SK-N-MC (cell line): ENCODE measurements at regions not wholly inside any gene's neighbourhood (a gene's known extent, or its start where the extent isn't known, plus 50 kb on each side); places are given as distances from the start of the nearest gene placed in this dataset.

Experiments
- EZH2 ChIP-seq: fragments of 200-600 bp; sonication (generic); IDR thresholded peaks from one replicate; pipeline ENCODE4 v1.6.1; 2017; ENCODE audit warnings: antibody characterized with exemption
- FOXP2 ChIP-seq: optimal IDR thresholded peaks from 2 replicates; pipeline ENCODE3; 2011; ENCODE audit warnings: mild to moderate bottlenecking, moderate library complexity; ENCODE audit not compliant: insufficient read depth; ENCODE audit errors: extremely low read length, control extremely low read depth
- POLR2AphosphoS5 ChIP-seq: IDR thresholded peaks from 2 replicates; pipeline ENCODE4 v1.6.1; 2012; ENCODE audit warnings: mild to moderate bottlenecking, low read depth, low read length, borderline replicate concordance

DNA sequence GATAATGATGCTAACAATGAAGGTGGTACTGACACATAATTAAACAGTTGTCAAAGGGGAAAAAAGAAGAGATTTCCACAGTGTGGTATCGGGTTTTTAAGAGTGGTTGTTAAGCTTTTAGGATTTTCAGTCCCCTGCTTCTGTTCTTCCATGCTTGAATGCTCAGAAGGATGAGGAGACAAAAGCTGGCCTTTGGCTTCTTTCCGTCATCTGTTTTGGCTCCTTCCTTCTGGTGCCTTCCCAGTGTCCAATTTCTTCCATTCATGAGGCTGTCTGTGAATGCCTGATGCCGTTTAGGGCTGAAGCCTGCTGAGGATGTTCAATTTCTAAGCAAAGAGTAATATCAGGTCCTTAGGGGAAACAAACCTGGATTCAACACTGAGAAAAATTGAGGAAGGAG lies 179.6 kb upstream of the GLRA1 start:
- TF ChIP-seq POLR2AphosphoS5 (no peak), EZH2 (no peak), FOXP2 (no peak)
